ENCODE measurements at regions not wholly inside any gene's neighbourhood (a gene's known extent, or its start where the extent isn't known, plus 50 kb on each side); places are given as distances from the start of the nearest gene placed in this dataset.
"Not testable (repeated sequence)": the region's sequence is repeated elsewhere in the genome, so short reads cannot be mapped to it uniquely, and the experiment has no call there.

GRCh38 chr11:45372414-45372813 is 86.3 kb upstream of the SYT13 start:
- TF ChIP-seq POLR2A, SPI1, TAF1, POLR2AphosphoS5, POU2F2 (IDR thresholded peaks at IDR 0.05; ENCODE audit: low read depth, low read length): not testable (repeated sequence)
